NCI-H345 treated with DMSO at 0.1 percent for 48 hours (cell line): ENCODE measurements at regions not wholly inside any gene's neighbourhood (a gene's known extent, or its start where the extent isn't known, plus 50 kb on each side); places are given as distances from the start of the nearest gene placed in this dataset.

ENCODE experiments used
- DNase-seq: peaks from one replicate; lab custom pipeline; 2025; ENCODE audit not compliant: unreplicated experiment; lab: John Stamatoyannopoulos, UW

- peak; percentile 92 for DNase-seq
Measured at GRCh38 chr11:19474954-19475721, 234.4 kb upstream of the E2F8 start.

GRCh38 chr11:19474211-19474610 lies 233.5 kb upstream of the E2F8 start:
- DNase-seq: no peak

- no peak for DNase-seq
Measured at GRCh38 chr11:19472679-19473078, 231.9 kb upstream of the E2F8 start.

GRCh38 chr11:19467904-19468303 lies 227.2 kb upstream of the E2F8 start:
- DNase-seq: no peak

- no peak for DNase-seq
Measured at GRCh38 chr11:19466314-19466713, 225.6 kb upstream of the E2F8 start.

- no peak for DNase-seq
Measured at GRCh38 chr11:19463976-19464375, 223.2 kb upstream of the E2F8 start.

- no peak for DNase-seq
Measured at GRCh38 chr11:19460718-19461405, 220.1 kb upstream of the E2F8 start.

- no peak for DNase-seq
Measured at GRCh38 chr11:19459240-19459639, 218.5 kb upstream of the E2F8 start.

- no peak for DNase-seq
Measured at GRCh38 chr11:19458721-19459120, 218.0 kb upstream of the E2F8 start.

GRCh38 chr11:19458231-19458630 lies 217.5 kb upstream of the E2F8 start:
- no peak for DNase-seq

GRCh38 chr11:19455731-19456130 lies 215.0 kb upstream of the E2F8 start:
- DNase-seq: no peak

- no peak for DNase-seq
Measured at GRCh38 chr11:19453651-19454257, 213.0 kb upstream of the E2F8 start.

GRCh38 chr11:19451609-19452008 lies 210.9 kb upstream of the E2F8 start:
- no peak for DNase-seq

GRCh38 chr11:19450282-19450681 lies 209.5 kb upstream of the E2F8 start:
- DNase-seq: no peak

GRCh38 chr11:19448651-19449050 lies 207.9 kb upstream of the E2F8 start:
- no peak for DNase-seq

- no peak for DNase-seq
Measured at GRCh38 chr11:19447150-19447566, 206.4 kb upstream of the E2F8 start.

- DNase-seq: no peak
Measured at GRCh38 chr11:19445771-19446170, 205.0 kb upstream of the E2F8 start.

GRCh38 chr11:19444231-19444630 lies 203.5 kb upstream of the E2F8 start:
- DNase-seq: no peak

- no peak for DNase-seq
Measured at GRCh38 chr11:19442554-19442910, 201.8 kb upstream of the E2F8 start.

GRCh38 chr11:19441752-19442553 lies 201.2 kb upstream of the E2F8 start:
- no peak for DNase-seq

GRCh38 chr11:19441288-19441687 lies 200.5 kb upstream of the E2F8 start:
- no peak for DNase-seq
